ENCODE measurements at regions not wholly inside any gene's neighbourhood (a gene's known extent, or its start where the extent isn't known, plus 50 kb on each side); places are given as distances from the start of the nearest gene placed in this dataset.
"Not testable (repeated sequence)": the region's sequence is repeated elsewhere in the genome, so short reads cannot be mapped to it uniquely, and the experiment has no call there.

DNA sequence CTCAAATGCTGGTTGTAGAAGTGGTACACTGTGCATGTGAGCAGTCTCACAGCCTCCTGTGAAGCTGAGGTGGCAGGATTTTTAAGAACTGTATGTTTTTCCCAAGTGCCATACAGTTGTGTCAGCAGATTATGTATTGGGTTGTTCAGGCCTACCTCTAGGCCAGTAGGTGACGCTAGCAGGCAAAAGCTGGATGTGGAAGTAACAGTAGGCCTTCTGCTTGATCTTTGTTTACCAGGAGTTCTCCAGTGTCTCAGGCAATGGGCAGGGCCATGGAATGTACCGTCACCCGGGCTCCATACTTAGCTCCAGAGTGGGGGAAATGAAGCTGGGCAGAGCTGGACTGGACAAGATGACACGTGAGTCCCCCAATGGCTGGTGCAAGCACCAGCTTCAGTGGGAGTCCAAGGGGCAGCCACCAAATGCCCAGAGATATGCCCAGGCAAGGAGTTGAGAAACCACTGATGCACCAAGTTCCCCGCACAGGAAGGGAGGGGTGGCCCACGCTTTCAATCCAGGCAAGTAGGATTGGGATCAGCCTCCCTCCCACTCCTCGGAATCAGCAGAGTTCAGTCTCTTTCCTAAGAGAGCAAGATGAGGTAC is 289.7 kb downstream of the HTR1B start:
- no peak for DNase-seq

GRCh38 chr6:77172578-77172977 is 290.7 kb downstream of the HTR1B start:
- no peak for DNase-seq

DNA sequence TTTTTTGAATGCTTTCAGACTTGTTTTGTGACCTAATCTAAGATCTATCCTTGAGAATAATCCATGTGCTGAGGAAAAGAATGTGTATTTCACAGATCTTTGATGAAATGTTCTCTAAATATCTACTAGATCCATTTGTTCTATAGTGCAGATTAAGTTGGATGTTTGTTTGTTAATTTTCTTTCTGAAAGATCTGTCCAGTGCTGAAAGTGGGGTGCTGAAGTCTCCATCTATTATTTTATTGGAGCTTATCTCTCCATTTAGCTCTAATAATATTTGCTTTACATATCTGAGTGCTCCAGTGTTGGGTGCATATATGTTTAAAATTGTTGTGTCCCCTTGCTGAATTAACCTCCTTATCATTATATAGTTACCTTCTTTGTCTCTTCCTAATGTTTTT is 303.6 kb downstream of the HTR1B start:
- no peak for DNase-seq

GRCh38 chr6:77151241-77151640 is 312.1 kb downstream of the HTR1B start:
- no peak for DNase-seq

DNA sequence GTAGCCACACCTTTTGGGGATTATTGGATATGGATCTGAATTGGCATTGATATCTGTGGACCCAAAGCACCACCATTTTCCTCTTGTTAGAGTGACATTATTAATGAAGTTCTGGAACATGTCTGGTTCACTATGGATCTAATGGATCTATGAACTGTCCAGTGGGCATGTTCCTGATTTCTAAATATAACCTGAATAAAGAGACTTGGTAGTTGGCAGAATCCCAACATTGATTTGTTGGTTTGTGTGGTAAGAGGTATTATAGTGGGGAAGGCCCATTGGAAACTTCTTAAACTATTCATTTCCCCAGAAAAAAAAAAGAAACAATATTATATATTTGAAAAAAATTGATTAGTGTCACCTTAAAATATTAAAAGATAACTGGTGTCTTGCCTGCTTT is 312.6 kb downstream of the HTR1B start:
- no peak for DNase-seq

DNA sequence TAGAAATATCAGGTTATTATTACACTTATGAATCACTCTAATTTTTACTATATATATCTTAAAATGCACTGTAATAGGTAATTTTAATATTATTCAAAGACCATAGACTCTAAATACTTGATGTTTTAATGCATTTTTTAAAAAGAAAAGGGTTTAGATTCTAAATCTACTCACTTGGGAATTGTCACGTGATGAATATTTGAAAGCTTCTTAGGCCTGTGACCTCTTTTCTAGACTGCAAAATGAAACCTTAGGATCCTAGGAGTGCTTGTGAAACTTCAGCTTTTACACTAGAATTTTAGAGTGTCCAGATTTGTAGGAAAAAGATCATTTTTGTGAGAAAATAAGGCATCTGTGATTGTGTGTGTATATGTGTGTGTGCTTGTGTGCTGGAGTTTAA is 318.0 kb downstream of the HTR1B start:
- DNase-seq: no peak

DNA sequence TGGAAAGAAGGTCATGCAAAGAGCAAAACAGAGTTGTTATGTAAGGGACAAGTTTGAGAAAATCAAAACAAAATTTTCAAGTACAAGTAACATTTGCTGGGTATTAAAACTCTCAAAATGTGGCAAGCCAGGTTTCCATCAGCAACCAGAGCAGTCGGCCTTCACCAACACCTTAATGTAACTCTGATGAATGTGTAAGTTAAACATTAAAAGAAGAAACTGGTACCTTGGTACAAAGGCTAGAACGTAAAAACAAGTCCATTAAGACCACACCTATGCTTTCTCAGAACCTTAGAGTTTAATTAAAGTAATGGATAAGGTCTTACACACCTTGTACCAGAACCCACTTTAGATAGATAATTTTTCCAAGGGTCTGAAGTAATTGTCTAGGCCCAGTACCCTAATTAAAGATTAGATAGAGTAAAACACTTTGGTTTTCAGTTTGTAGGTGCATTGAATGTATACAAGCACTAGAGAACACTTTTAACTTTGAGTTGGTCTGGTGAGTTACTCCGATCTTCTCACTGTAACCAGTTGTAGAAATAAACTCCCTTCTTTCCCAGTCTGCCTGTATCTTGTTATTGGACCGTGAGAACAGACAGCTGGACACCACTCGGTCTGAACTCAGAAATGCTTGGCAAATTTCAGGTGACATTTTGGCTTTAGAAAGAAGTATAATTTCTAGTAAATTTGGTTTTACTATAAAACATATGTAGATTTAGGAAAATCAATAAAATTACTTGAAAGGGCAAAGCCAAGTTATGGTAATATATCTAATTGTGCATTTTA is 319.4 kb downstream of the HTR1B start:
- no peak for DNase-seq

- DNase-seq: no peak
Observed at GRCh38 chr6:77136086-77136485, 327.2 kb downstream of the HTR1B start.

DNA sequence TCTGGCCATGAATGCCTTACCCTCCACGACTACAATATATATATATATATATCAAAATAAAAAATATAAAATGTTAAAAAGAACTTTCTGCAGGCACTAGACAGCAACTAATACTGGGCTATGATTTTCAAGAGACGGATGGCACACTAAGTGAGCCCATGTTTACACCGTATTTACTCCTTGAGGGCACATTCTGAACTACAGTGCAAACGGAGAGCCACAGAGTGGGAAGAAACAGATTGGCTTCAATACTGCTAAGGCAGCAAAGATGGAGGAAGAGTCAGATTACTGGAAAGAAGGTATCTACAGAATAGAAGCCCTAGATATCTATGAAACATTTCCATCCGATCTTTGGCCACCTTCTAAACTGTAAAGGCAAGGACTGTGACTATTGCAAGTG is 330.3 kb downstream of the HTR1B start:
- DNase-seq: no peak

DNA sequence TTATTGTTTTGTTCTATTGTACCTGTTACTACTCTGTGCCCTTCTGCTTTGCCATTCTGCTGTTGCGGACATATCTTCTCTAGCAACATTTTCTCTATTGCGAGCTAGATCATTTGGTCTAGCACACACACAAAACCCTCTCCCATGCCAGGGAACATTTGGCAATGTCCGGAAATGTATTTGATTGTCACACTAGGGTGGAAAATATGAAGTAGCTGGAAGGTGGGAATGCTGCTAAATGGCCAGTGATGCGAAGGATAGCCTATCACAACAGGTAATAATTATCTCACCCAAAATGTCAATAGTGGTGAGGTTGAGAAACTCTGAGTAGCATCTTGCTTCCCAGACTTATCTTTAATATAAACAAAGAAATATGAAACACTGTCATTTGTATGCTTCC is 331.9 kb downstream of the HTR1B start:
- no peak for DNase-seq

GRCh38 chr6:77124604-77125003 is 338.7 kb downstream of the HTR1B start:
- DNase-seq: peak; percentile 2

DNA sequence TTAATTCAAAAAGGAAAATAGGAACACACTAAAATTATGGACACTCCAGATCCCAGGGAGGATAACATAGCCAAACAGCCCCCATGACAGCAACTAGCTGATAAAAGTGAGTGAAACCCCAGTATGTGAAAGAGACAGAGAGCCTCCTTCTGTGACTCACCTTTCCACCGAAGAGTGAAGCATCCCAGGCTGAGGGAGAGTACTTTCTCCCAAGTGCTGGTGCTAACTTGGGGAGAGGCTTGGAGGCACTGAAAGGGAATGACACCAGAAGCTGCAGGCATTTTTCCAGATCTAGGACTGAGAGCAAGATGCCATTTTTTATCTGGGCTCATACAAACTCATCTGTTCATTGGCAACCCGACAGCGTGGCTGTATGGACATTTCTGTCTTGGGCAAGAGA is 339.8 kb downstream of the HTR1B start:
- no peak for DNase-seq

- no peak for DNase-seq
Observed at GRCh38 chr6:77106992-77107391, 356.3 kb downstream of the HTR1B start.

GRCh38 chr6:77105091-77105490 is 358.2 kb downstream of the HTR1B start:
- DNase-seq: no peak

GRCh38 chr6:77097940-77098339 is 365.4 kb downstream of the HTR1B start:
- DNase-seq: no peak

DNA sequence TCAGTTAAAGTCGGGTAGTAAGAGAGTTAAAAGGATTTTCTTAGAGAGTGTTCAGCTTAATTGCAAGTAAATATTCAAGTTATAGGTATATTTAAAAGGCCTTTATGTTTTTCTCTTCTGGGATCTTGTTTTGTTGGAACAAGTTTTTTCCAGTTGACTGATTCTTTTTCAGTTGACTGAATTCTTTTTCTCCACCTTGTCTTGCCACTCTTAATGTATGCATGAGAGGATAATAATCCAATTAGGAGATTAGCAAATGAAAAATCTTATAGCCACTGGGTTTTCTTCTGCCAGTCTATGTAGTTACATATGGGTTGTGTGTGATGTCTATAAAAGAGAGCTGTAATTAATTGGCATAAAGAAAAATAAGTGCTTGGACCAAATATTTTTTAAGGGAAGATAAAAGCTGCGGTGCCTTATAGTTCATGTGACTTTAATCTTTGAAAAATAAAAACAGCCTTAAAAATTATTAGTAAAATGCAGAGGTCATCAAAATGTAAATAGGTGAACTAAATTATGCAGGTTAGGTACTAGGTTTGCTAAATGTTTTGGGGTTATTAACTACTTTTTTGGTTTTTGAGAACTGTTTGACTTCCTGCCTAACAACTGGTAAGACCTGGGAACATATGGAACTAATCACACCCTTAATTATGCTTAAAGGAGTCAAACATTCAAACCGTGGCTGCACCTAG is 367.2 kb downstream of the HTR1B start:
- DNase-seq: no peak

DNA sequence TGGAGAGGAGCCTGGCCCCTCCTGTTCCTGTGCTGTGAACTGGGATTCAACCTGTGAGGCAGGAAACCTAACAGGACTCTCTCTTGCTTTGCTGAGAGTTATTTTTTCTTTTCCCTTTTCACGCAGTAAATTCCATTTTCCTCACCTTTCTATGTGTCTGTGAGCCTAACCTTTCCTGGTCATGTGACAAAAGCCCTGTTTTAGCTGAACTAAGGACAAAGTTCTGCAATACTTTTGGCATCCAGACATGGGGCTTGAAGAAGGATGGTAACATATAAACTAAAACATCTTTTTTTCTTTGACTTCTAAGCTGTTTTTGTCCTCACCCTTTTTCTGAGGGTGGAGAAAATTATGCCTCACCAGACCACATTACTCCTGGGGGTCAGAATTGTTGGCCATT is 368.5 kb downstream of the HTR1B start:
- no peak for DNase-seq

GRCh38 chr6:77092971-77093370 is 370.3 kb downstream of the HTR1B start:
- DNase-seq: no peak

DNA sequence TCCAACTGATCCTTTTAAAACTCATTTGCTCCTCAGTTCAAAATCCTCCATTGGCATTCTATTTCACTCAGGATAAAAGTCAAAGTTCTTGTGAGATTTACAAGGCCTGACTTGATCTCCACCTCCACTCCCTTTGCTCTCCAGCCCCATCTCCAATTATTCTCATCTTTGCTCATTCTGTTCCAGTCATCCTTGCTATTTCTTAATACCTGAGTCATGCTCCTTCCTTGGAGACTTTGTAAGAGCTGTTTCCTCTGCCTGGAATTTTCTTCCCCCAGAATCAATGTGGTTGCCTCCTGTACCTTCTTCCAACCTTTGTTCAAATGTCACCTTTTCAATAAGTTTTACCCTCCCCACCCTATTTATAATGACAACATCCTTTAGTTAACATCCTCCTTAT is 373.5 kb downstream of the HTR1B start:
- no peak for DNase-seq

GRCh38 chr6:77087794-77088318 is 375.4 kb downstream of the HTR1B start:
- not testable (repeated sequence) for DNase-seq

- no peak for DNase-seq
Observed at GRCh38 chr6:77074037-77074713, 389.1 kb downstream of the HTR1B start.

DNA sequence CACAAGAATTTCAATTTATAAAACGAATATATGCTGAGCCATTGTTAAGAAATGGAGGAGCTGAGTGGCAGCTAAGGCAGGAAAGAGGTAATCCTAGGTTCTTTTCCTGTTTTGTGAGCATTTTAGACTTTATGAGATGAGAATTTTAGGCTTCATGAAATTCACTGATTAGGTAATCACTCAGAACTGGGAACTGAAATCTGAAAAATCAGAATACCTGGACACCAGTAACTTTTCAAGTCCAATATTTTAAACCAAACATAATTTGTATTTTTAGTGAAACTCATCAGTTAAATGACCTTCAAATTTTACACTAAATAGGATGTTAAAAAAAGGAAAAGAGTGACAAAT is 389.9 kb downstream of the HTR1B start:
- DNase-seq: no peak

- no peak for DNase-seq
Observed at GRCh38 chr6:77072694-77073409, 390.4 kb downstream of the HTR1B start.
